HG03196 (cell line): ENCODE measurements at regions not wholly inside any gene's neighbourhood (a gene's known extent, or its start where the extent isn't known, plus 50 kb on each side); places are given as distances from the start of the nearest gene placed in this dataset.
"Not testable (repeated sequence)": the region's sequence is repeated elsewhere in the genome, so short reads cannot be mapped to it uniquely, and the experiment has no call there.

Experiments
- ATAC-seq: cut with Tn5 transposase; IDR thresholded peaks from one replicate; pipeline ENCODE4 v1.9.1; 2021; ENCODE audit not compliant: unreplicated experiment

GRCh38 chr3:27661797-27662196 lies 60.3 kb downstream of the EOMES start:
- ATAC-seq = no peak

GRCh38 chr3:27659279-27660021 lies 62.7 kb downstream of the EOMES start:
- ATAC-seq = peak; percentile 72

GRCh38 chr3:27658741-27659140 lies 63.4 kb downstream of the EOMES start:
- ATAC-seq = no peak

- ATAC-seq = no peak
Measured at GRCh38 chr3:27657871-27658270, 64.3 kb downstream of the EOMES start.

- ATAC-seq = no peak
Measured at GRCh38 chr3:27657404-27657803, 64.7 kb downstream of the EOMES start.

GRCh38 chr3:27656790-27657189 lies 65.3 kb downstream of the EOMES start:
- no peak for ATAC-seq

GRCh38 chr3:27655547-27655946 lies 66.6 kb downstream of the EOMES start:
- no peak for ATAC-seq

GRCh38 chr3:27653803-27654558 lies 68.1 kb downstream of the EOMES start:
- ATAC-seq = no peak

- ATAC-seq = no peak
Measured at GRCh38 chr3:27649277-27649676, 72.8 kb downstream of the EOMES start.

GRCh38 chr3:27646896-27647295 lies 75.2 kb downstream of the EOMES start:
- ATAC-seq = no peak

- no peak for ATAC-seq
Measured at GRCh38 chr3:27644941-27645340, 77.2 kb downstream of the EOMES start.

GRCh38 chr3:27643355-27643754 lies 78.8 kb downstream of the EOMES start:
- ATAC-seq = no peak

GRCh38 chr3:27642796-27643195 lies 79.3 kb downstream of the EOMES start:
- no peak for ATAC-seq

- no peak for ATAC-seq
Measured at GRCh38 chr3:27641888-27642601, 80.1 kb downstream of the EOMES start.

GRCh38 chr3:27641271-27641800 lies 80.8 kb downstream of the EOMES start:
- no peak for ATAC-seq

- ATAC-seq = no peak
Measured at GRCh38 chr3:27639271-27639670, 82.9 kb downstream of the EOMES start.

GRCh38 chr3:27638594-27638993 lies 83.5 kb downstream of the EOMES start:
- ATAC-seq = no peak

GRCh38 chr3:27637346-27637995 lies 84.7 kb downstream of the EOMES start:
- ATAC-seq = no peak

- not testable (repeated sequence) for ATAC-seq
Measured at GRCh38 chr3:27635006-27635405, 87.1 kb downstream of the EOMES start.

- ATAC-seq = peak; percentile 27
Measured at GRCh38 chr3:27633224-27633545, 88.9 kb downstream of the EOMES start.
